Gastroesophageal sphincter (tissue), 4 donors: ENCODE measurements at regions not wholly inside any gene's neighbourhood (a gene's known extent, or its start where the extent isn't known, plus 50 kb on each side); places are given as distances from the start of the nearest gene placed in this dataset.

Experiments
- ATAC-seq: fragments of 150-250 bp; one replicate; pipeline ENCODE4 v1.9.1; 2016; ENCODE audit warnings: mild to moderate bottlenecking, moderate library complexity
- H3K27ac ChIP-seq, 4 donors: fragments of 200-600 bp; sonication (generic) in 3 of 4; 1 replicate in 3 of 4; 2 replicates in 1 of 4; pipeline ENCODE4 v1.5.1; 2016 to 2019
- H3K27me3 ChIP-seq: fragments of 200-600 bp; sonication (generic); one replicate; pipeline ENCODE4 v1.5.1; 2019
- H3K36me3 ChIP-seq, 2 donors: fragments of 200-600 bp; sonication (generic); one replicate each; pipeline ENCODE4 v1.5.1; 2019; ENCODE audit warnings: control low read depth in 1 of 2
- H3K4me1 ChIP-seq, 3 donors: fragments of 200-600 bp; sonication (generic); 1 replicate in 2 of 3; 2 replicates in 1 of 3; pipeline ENCODE4 v1.5.1; 2016 to 2019; ENCODE audit warnings: control low read depth in 2 of 3
- H3K4me3 ChIP-seq, 2 donors: fragments of 200-600 bp; sonication (generic); one replicate each; pipeline ENCODE4 v1.5.1; 2019; ENCODE audit warnings: mild to moderate bottlenecking in 1 of 2, moderate library complexity in 1 of 2
- H3K9me3 ChIP-seq, 3 donors: fragments of 200-600 bp; sonication (generic); one replicate each; pipeline ENCODE4 v1.5.1; 2017 to 2019; ENCODE audit warnings: control low read depth in 2 of 3
- EP300 ChIP-seq: sonication (generic); formaldehyde crosslinking; IDR thresholded peaks from one replicate; pipeline ENCODE4 v1.6.1; 2017; ENCODE audit warnings: antibody characterized with exemption, mild to moderate bottlenecking
- POLR2A ChIP-seq, 2 donors: fragments of 450-650 bp; IDR thresholded peaks; one replicate each; pipeline ENCODE4 v1.6.1; 2017; ENCODE audit warnings: antibody characterized with exemption in 2 of 2, mild to moderate bottlenecking in 2 of 2, moderate library complexity in 1 of 2
- POLR2AphosphoS5 ChIP-seq: sonication (generic); formaldehyde crosslinking; IDR thresholded peaks from one replicate; pipeline ENCODE4 v1.6.1; 2017; ENCODE audit warnings: antibody characterized with exemption
- WGBS, 2 donors: methylation state at CpG; one replicate each; pipeline ENCODE4 v1.1.5; 2018; ENCODE audit warnings: low coverage in 1 of 2; 5-methylcytosine and 5-hydroxymethylcytosine counted together
- TF ChIP-seq, protein P1 (sequence below), 4 experiments: fragments of 200-600 bp in 2 of 4; fragments of 450-650 bp in 2 of 4; sonication (generic) in 1 of 4; IDR thresholded peaks; one replicate each; pipeline ENCODE4 v1.5.1; 2017 to 2019; ENCODE audit warnings: antibody characterized with exemption in 4 of 4, mild to moderate bottlenecking in 2 of 4, moderate library complexity in 2 of 4

DNA sequence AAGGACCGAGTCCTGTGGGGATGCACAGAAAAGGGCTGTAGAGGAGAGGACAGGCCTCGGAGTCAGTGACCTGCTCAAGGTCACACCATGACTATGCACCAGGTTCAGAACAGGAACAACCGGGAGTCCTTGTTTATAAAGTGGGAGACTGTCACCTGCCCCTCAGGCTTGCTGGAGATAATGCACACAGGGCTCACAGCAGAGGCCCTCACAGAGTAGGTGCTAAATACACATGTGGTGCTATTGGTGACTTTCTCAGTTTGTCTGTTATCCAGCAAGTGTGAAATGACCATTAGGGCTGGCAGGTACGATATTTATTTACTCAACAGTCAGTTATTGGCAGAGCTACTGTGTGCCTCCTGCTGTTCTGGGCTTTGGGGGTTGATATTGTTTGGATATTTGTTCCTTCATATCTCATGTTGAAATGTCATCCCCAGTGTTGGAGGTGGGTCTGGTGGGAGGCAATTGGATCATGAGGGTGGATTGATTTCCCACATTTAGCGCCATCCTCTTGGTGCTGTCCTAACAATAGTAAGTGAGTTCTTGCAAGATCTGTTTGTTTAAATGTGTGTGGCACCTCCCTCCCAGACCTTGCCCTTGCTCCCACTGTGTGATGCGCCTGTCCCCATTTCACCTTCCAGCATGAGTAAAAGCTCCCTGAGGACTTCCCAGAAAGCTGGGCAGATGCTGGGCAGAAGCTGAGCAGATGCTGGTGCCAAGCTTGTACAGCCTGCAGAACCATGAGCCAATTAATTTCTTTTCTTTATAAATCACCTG, 162.1 kb upstream of the MPHOSPH6 start:
- WGBS, 2 donors: 86 to 90% methylated on average over 4 to 5 of the region's 6 CpGs
- H3K27ac ChIP-seq: no peak overlapping the region

DNA sequence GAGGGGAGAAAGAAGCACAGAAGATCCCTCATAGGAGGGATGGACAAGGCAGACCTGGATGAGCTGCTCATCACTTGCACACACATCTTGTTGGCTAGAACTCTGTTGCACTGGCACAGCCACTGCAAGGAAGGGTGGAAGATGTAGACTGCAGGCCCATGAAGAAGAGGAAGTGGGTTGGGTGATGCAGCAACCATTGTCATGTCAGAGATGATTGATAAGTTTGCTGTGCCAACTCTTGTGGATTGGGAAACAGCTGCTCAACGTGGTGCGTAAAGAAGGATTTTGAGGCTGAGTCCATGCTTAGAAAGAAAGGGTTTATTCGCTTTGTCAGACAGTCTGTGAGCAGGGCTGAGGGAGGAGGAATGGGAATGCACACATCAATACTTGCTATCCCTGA, 161.4 kb upstream of the MPHOSPH6 start:
- ATAC-seq: no peak
- Histone ChIP-seq H3K4me1 (no peaks in the 10 kb centered on the region), H3K9me3 (no peaks in the 10 kb centered on the region), H3K4me3 (no peak overlapping the region), H3K27ac (no peak overlapping the region), H3K36me3 (no peaks in the 10 kb centered on the region), H3K27me3 (peaks cover 9% of the 10 kb centered on the region)
- 78 to 82% methylated on average over 3 of the region's 3 CpGs for WGBS, 2 donors
- no peak for TF ChIP-seq EP300
- TF ChIP-seq POLR2A (IDR thresholded peaks at IDR 0.05): no peak
- TF ChIP-seq, protein P1, sequence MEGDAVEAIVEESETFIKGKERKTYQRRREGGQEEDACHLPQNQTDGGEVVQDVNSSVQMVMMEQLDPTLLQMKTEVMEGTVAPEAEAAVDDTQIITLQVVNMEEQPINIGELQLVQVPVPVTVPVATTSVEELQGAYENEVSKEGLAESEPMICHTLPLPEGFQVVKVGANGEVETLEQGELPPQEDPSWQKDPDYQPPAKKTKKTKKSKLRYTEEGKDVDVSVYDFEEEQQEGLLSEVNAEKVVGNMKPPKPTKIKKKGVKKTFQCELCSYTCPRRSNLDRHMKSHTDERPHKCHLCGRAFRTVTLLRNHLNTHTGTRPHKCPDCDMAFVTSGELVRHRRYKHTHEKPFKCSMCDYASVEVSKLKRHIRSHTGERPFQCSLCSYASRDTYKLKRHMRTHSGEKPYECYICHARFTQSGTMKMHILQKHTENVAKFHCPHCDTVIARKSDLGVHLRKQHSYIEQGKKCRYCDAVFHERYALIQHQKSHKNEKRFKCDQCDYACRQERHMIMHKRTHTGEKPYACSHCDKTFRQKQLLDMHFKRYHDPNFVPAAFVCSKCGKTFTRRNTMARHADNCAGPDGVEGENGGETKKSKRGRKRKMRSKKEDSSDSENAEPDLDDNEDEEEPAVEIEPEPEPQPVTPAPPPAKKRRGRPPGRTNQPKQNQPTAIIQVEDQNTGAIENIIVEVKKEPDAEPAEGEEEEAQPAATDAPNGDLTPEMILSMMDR (IDR thresholded peaks at IDR 0.05): no peak
- TF ChIP-seq POLR2AphosphoS5: no peak

More for the DNA sequence above, 162.1 kb upstream of the MPHOSPH6 start:
- Histone ChIP-seq H3K27me3 (peaks cover 9% of the 10 kb centered on the region), H3K4me1 (no peaks in the 10 kb centered on the region), H3K4me3 (no peak overlapping the region), H3K36me3 (no peaks in the 10 kb centered on the region), H3K9me3 (no peaks in the 10 kb centered on the region)
- ATAC-seq: no peak
- TF ChIP-seq EP300 (no peak), POLR2AphosphoS5 (no peak)
- TF ChIP-seq, protein P1 (IDR thresholded peaks at IDR 0.05): no peak

DNA sequence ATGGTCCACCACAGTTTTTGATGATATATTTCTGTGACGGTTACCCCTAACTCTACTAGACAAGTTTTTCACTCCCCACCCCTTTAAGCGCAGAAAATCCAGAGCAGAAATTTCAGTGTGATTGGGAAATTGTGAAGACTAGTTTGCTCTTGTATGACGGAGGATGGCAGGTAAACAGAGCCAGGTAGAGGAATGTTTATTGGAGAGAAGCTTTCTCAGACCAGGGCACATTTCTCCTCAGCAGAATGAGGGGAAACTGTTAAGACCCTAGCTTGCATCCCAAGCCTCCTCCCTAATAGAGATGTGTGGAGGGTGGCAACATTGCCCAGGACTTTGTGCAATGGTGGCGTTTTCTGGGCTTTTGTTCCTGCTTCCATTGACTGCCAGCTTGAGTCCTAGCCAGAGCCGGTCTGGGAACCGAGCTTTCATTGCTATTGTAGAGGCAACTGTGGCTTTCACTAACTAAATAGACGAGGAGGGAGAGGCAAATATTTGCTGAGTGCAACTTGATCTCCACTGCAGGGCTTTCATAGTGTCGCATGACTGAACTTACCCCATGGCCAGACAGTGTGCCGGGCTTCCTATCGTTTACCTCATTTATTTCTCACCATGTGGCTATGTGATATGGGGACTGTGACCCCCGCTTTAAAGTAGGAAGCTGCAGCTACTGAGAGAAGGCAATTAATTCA, 159.6 kb upstream of the MPHOSPH6 start:
- TF ChIP-seq, protein P1 (IDR thresholded peaks at IDR 0.05): no peak
- no peak for TF ChIP-seq POLR2A (IDR thresholded peaks at IDR 0.05)
- TF ChIP-seq POLR2AphosphoS5: no peak
- no peak for TF ChIP-seq EP300
- Histone ChIP-seq H3K4me3 (no peak overlapping the region), H3K9me3 (no peaks in the 10 kb centered on the region), H3K4me1 (no peaks in the 10 kb centered on the region), H3K27me3 (peaks cover 9% of the 10 kb centered on the region), H3K27ac (no peak overlapping the region), H3K36me3 (no peaks in the 10 kb centered on the region)
- WGBS, 2 donors: 37 to 64% methylated on average over 4 to 10 of the region's 11 CpGs
- no peak for ATAC-seq

DNA sequence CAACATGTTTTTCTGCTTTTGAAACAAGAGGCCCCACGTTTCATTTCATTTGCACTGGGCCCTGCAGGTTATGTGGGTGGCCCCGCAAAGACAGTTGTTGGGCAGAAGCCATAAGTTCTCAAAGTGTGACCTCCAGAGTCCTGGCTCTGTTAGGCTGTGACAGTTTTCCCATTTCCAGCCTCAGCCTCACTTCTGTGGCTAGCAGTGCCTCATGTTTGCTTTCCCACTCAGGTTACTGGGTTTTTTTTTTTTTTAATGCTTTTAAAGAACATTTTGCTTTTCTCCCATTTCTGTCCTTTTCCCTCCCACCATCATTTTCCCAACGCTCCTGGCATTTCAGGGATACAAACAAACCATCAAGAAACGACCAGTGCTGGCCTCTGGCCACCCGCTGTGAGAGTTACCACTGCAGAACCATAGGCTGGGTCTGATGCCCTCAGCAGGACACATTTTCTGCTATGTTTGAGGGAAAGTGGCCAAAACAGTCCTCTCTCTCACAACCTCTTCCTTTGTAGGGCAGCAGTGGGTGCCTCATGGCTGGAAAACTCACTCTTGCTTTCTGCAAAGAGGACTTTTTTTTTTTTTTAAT, 159.0 kb upstream of the MPHOSPH6 start:
- Histone ChIP-seq H3K27ac (no peak overlapping the region), H3K4me1 (no peaks in the 10 kb centered on the region), H3K4me3 (no peak overlapping the region), H3K36me3 (no peaks in the 10 kb centered on the region), H3K9me3 (peaks cover 0 to 1% (median 0%) of the 10 kb centered on the region in 3 donors), H3K27me3 (peaks cover 9% of the 10 kb centered on the region)
- ATAC-seq: no peak
- WGBS, 2 donors: 25 to 46% methylated on average over 2 to 4 of the region's 5 CpGs
- TF ChIP-seq EP300 (no peak), POLR2AphosphoS5 (no peak), POLR2A (IDR thresholded peaks at IDR 0.05) (no peak)
- TF ChIP-seq, protein P1 (IDR thresholded peaks at IDR 0.05): no peak
